ENCODE measurements at regions not wholly inside any gene's neighbourhood (a gene's known extent, or its start where the extent isn't known, plus 50 kb on each side); places are given as distances from the start of the nearest gene placed in this dataset.
"Not testable (repeated sequence)": the region's sequence is repeated elsewhere in the genome, so short reads cannot be mapped to it uniquely, and the experiment has no call there.

DNA sequence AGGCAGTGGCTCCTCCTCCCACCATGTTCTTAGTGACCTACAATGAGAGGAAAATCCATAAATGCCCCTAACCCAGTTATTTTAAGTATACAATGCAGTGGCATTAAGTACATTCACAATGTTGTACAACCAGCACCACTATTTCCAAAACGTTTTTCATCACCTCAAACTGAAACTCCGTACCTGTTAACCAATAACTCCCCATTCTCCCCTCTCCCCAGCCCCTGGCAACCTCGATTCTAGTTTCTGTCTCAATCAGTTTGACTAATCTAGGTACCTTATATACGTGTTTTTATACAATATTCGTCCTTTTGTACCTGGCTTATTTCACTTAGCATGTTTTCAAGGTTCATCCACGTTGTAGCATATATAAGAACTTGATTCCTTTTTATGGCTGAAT is 198.8 kb downstream of the BCL2L11 start:
- TF ChIP-seq, protein P1, sequence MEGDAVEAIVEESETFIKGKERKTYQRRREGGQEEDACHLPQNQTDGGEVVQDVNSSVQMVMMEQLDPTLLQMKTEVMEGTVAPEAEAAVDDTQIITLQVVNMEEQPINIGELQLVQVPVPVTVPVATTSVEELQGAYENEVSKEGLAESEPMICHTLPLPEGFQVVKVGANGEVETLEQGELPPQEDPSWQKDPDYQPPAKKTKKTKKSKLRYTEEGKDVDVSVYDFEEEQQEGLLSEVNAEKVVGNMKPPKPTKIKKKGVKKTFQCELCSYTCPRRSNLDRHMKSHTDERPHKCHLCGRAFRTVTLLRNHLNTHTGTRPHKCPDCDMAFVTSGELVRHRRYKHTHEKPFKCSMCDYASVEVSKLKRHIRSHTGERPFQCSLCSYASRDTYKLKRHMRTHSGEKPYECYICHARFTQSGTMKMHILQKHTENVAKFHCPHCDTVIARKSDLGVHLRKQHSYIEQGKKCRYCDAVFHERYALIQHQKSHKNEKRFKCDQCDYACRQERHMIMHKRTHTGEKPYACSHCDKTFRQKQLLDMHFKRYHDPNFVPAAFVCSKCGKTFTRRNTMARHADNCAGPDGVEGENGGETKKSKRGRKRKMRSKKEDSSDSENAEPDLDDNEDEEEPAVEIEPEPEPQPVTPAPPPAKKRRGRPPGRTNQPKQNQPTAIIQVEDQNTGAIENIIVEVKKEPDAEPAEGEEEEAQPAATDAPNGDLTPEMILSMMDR (conservative IDR thresholded peaks at IDR 0.05; ENCODE audit: low read length), result not testable (repeated sequence)
- not testable (repeated sequence) for TF ChIP-seq EZH2phosphoT487 (IDR thresholded peaks at IDR 0.05; ENCODE audit: borderline replicate concordance)
